Breast epithelium (tissue), 4 donors: ENCODE measurements at regions not wholly inside any gene's neighbourhood (a gene's known extent, or its start where the extent isn't known, plus 50 kb on each side); places are given as distances from the start of the nearest gene placed in this dataset.

Experiments used
- DNase-seq, 2 donors: peaks; one replicate each; pipeline ENCODE4 v3.0.0-alpha.2; 2019; ENCODE audit warnings: low spot score in 2 of 2
- H3K27ac ChIP-seq, 2 donors: fragments of 200-600 bp; sonication (generic) in 1 of 2; one replicate each; pipeline ENCODE4 v1.5.1; 2016 to 2019; ENCODE audit warnings: mild to moderate bottlenecking in 1 of 2
- H3K27me3 ChIP-seq, 2 donors: fragments of 200-600 bp; sonication (generic) in 1 of 2; one replicate each; pipeline versions ENCODE4 v1.5.1 to v1.6.0; 2017 to 2019; ENCODE audit warnings: control low read depth in 1 of 2, mild to moderate bottlenecking in 1 of 2
- H3K36me3 ChIP-seq: fragments of 200-600 bp; one replicate; pipeline ENCODE4 v1.5.1; 2019
- H3K4me1 ChIP-seq, 2 donors: fragments of 200-600 bp; sonication (generic); one replicate each; pipeline ENCODE4 v1.5.1; 2016 to 2019; ENCODE audit warnings: control low read depth in 1 of 2
- H3K4me3 ChIP-seq, 3 donors: fragments of 200-600 bp; sonication (generic); 1 replicate in 2 of 3; 2 replicates in 1 of 3; pipeline ENCODE4 v1.5.1; 2016 to 2019; ENCODE audit warnings: mild to moderate bottlenecking in 3 of 3, moderate library complexity in 2 of 3
- H3K9me3 ChIP-seq, 2 donors: fragments of 200-600 bp; sonication (generic) in 1 of 2; one replicate each; pipeline ENCODE4 v1.5.1; 2016 to 2019; ENCODE audit warnings: control low read depth in 1 of 2
- CTCF ChIP-seq, 3 donors: fragments of 450-650 bp; IDR thresholded peaks; one replicate each; pipeline ENCODE4 v1.5.1; 2016 to 2017; ENCODE audit warnings: antibody characterized with exemption in 3 of 3, mild to moderate bottlenecking in 3 of 3, moderate library complexity in 3 of 3
- POLR2A ChIP-seq: fragments of 450-650 bp; IDR thresholded peaks from one replicate; pipeline ENCODE4 v1.6.1; 2016; ENCODE audit warnings: antibody characterized with exemption, mild to moderate bottlenecking, moderate library complexity
- POLR2AphosphoS5 ChIP-seq, 3 donors: sonication (generic); formaldehyde crosslinking; IDR thresholded peaks; one replicate each; pipeline ENCODE4 v1.6.1; 2017; ENCODE audit warnings: antibody characterized with exemption in 3 of 3
- intact Hi-C: fragments of 100-400 bp; cut with DNase I; formaldehyde crosslinking; loops from one replicate; pipeline ENCODE4 v1.15.1; 2023; ENCODE audit warnings: low total_unique reads

DNA sequence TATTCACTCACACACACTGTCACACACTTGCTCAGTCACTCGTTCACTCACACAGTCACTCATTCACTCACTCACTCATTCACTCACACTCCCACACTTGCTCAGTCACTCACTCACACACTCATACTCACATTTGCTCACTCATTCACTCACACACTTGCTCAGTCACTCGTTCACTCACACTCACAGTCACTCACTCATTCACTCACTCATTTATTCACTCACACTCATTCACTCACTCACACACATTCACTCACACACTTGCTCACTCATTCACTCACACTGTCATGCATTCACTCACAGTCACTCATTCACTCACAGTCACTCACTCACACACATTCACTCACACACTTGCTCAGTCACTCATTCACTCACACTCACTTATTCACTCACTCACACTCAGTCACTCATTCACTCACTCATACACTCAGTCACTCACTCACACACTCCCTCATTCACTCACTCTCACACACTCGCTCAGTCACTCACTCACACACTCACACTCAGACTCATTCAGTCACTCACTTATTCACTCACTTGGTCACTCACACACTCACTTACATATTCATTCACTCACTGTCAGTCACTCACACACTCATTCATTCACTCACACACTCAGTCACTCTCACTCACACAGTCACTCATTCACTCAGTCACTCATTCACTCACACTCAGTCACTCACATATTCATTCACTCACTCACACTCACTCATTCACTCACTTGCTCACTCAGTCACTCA, 167.0 kb upstream of the C1orf174 start:
- H3K4me1 ChIP-seq: no peaks in the 10 kb centered on the region
- H3K27me3 ChIP-seq: peaks cover 0 to under 1% of the 10 kb centered on the region in 2 donors
- no peak overlapping the region for H3K27ac ChIP-seq
- no peak overlapping the region for H3K4me3 ChIP-seq
- H3K9me3 ChIP-seq: no peaks in the 10 kb centered on the region
- intact Hi-C loops: no loop called here
- no peak for DNase-seq
- TF ChIP-seq POLR2AphosphoS5 (IDR thresholded peaks at IDR 0.05) (no peak), CTCF (IDR thresholded peaks at IDR 0.05) (no peak), POLR2A (no peak)
- H3K36me3 ChIP-seq: no peaks in the 10 kb centered on the region

- intact Hi-C loops: no loop called here
- peak in 1 of 2 donors; percentile 9 for DNase-seq
- Histone ChIP-seq H3K9me3 (no peaks in the 10 kb centered on the region), H3K36me3 (no peaks in the 10 kb centered on the region), H3K4me3 (no peak overlapping the region), H3K27ac (no peak overlapping the region), H3K27me3 (peaks cover 0 to 10% of the 10 kb centered on the region in 2 donors), H3K4me1 (no peaks in the 10 kb centered on the region)
- TF ChIP-seq POLR2A (no peak), CTCF (IDR thresholded peaks at IDR 0.05) (no peak), POLR2AphosphoS5 (IDR thresholded peaks at IDR 0.05) (no peak)
Measured at GRCh38 chr1:4068076-4068475, 168.0 kb upstream of the C1orf174 start.

DNA sequence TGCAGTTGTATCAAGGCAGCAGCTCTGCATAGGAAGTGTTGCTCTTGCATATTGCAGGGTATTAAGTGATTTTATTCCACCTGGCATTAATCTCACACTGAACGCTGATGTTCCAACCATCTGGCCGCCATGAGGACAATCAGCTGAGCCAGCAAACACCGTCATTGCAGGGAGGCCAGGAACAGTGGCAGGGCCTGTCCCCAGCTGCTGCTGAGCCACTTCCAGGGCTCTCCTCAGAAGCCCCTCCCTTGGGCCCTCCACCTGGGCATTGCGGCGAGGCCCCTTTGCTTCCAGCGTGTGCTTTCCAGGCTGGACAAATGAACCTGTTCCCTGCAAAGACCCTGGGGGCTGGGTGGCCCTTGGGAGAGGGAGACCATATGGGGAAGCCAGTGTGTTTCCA, 171.6 kb upstream of the C1orf174 start:
- no peak overlapping the region for H3K4me3 ChIP-seq
- DNase-seq: peak in 1 of 2 donors; percentile 15
- H3K27ac ChIP-seq: no peak overlapping the region
- H3K36me3 ChIP-seq: no peaks in the 10 kb centered on the region
- H3K4me1 ChIP-seq: no peaks in the 10 kb centered on the region
- H3K9me3 ChIP-seq: no peaks in the 10 kb centered on the region
- TF ChIP-seq POLR2AphosphoS5 (IDR thresholded peaks at IDR 0.05) (no peak), CTCF (IDR thresholded peaks at IDR 0.05) (no peak), POLR2A (no peak)
- intact Hi-C loops: loop anchor here (5.0 kb wide), 1 partner anchor 1566 kb away; no protein-coding TSS in a partner anchor
- peaks cover 0 to 17% of the 10 kb centered on the region in 2 donors for H3K27me3 ChIP-seq

- H3K27me3 ChIP-seq: peaks cover 0 to 17% of the 10 kb centered on the region in 2 donors
- no peak for TF ChIP-seq POLR2A
- no peak for TF ChIP-seq POLR2AphosphoS5 (IDR thresholded peaks at IDR 0.05)
- TF ChIP-seq CTCF (IDR thresholded peaks at IDR 0.05): no peak
- intact Hi-C loops: loop anchor here (5.0 kb wide), 1 partner anchor 1565 kb away; no protein-coding TSS in a partner anchor
- H3K4me3 ChIP-seq: no peak overlapping the region
- no peaks in the 10 kb centered on the region for H3K36me3 ChIP-seq
- peak in 1 of 2 donors; percentile 27 for DNase-seq
- no peaks in the 10 kb centered on the region for H3K9me3 ChIP-seq
- H3K4me1 ChIP-seq: no peaks in the 10 kb centered on the region
- no peak overlapping the region for H3K27ac ChIP-seq
Measured at GRCh38 chr1:4072481-4073153, 172.5 kb upstream of the C1orf174 start.
